Type B pancreatic cell (in vitro differentiated cells): ENCODE measurements at regions not wholly inside any gene's neighbourhood (a gene's known extent, or its start where the extent isn't known, plus 50 kb on each side); places are given as distances from the start of the nearest gene placed in this dataset.

Experiments
- DNase-seq: peaks from one replicate; pipeline ENCODE4 v3.0.0; 2021; ENCODE audit warnings: mixed read lengths; ENCODE audit not compliant: unreplicated experiment; ENCODE audit errors: extremely low spot score
- H3K27ac Mint-ChIP-seq: 2 replicates; pipeline ENCODE4 v1.8.0; 2021; ENCODE audit warnings: mild to moderate bottlenecking, mixed read lengths
- H3K27me3 Mint-ChIP-seq: 2 replicates; pipeline ENCODE4 v1.8.0; 2021; ENCODE audit warnings: mixed read lengths
- H3K36me3 Mint-ChIP-seq: 2 replicates; pipeline ENCODE4 v1.8.0; 2021; ENCODE audit warnings: mixed read lengths
- H3K4me1 Mint-ChIP-seq: one replicate; pipeline ENCODE4 v1.8.0; 2021; ENCODE audit warnings: mixed read lengths; ENCODE audit not compliant: unreplicated experiment
- H3K4me3 Mint-ChIP-seq: 2 replicates; pipeline ENCODE4 v1.8.0; 2021; ENCODE audit warnings: mild to moderate bottlenecking, mixed read lengths
- H3K9me3 Mint-ChIP-seq: 2 replicates; pipeline ENCODE4 v1.8.0; 2021; ENCODE audit warnings: mixed read lengths
- CTCF ChIP-seq: fragments of 200-600 bp; sonication (generic); conservative IDR thresholded peaks from 2 replicates; pipeline ENCODE4 v1.5.0; 2021; ENCODE audit warnings: antibody characterized with exemption, mild to moderate bottlenecking

GRCh38 chr2:58720033-58720769, 479.1 kb upstream of the FANCL start:
- no peaks in the 10 kb centered on the region for H3K36me3 Mint-ChIP-seq
- DNase-seq: no peak
- no peak for TF ChIP-seq CTCF
- H3K27me3 Mint-ChIP-seq: no peaks in the 10 kb centered on the region
- H3K27ac Mint-ChIP-seq: no peak overlapping the region
- H3K4me1 Mint-ChIP-seq: no peaks in the 10 kb centered on the region
- H3K4me3 Mint-ChIP-seq: no peak overlapping the region
- H3K9me3 Mint-ChIP-seq: no peaks in the 10 kb centered on the region

GRCh38 chr2:58715344-58715743, 474.2 kb upstream of the FANCL start:
- no peak overlapping the region for H3K27ac Mint-ChIP-seq
- no peaks in the 10 kb centered on the region for H3K27me3 Mint-ChIP-seq
- no peak for TF ChIP-seq CTCF
- no peaks in the 10 kb centered on the region for H3K4me1 Mint-ChIP-seq
- DNase-seq: no peak
- no peaks in the 10 kb centered on the region for H3K36me3 Mint-ChIP-seq
- H3K9me3 Mint-ChIP-seq: no peaks in the 10 kb centered on the region
- H3K4me3 Mint-ChIP-seq: no peak overlapping the region

- Mint-ChIP-seq H3K36me3 (no peaks in the 10 kb centered on the region), H3K27ac (no peak overlapping the region), H3K27me3 (no peaks in the 10 kb centered on the region), H3K9me3 (no peaks in the 10 kb centered on the region), H3K4me3 (no peak overlapping the region), H3K4me1 (peaks cover 3% of the 10 kb centered on the region)
- TF ChIP-seq CTCF: no peak
- no peak for DNase-seq
Measured at GRCh38 chr2:58714238-58714637, 473.1 kb upstream of the FANCL start.

- no peak overlapping the region for H3K4me3 Mint-ChIP-seq
- H3K9me3 Mint-ChIP-seq: no peaks in the 10 kb centered on the region
- TF ChIP-seq CTCF: no peak
- H3K27me3 Mint-ChIP-seq: no peaks in the 10 kb centered on the region
- H3K4me1 Mint-ChIP-seq: peaks cover 3% of the 10 kb centered on the region
- no peaks in the 10 kb centered on the region for H3K36me3 Mint-ChIP-seq
- no peak for DNase-seq
- H3K27ac Mint-ChIP-seq: no peak overlapping the region
Measured at GRCh38 chr2:58710795-58711279, 469.7 kb upstream of the FANCL start.

GRCh38 chr2:58709687-58710354, 468.7 kb upstream of the FANCL start:
- H3K4me1 Mint-ChIP-seq: peaks cover 3% of the 10 kb centered on the region
- no peak for DNase-seq
- H3K9me3 Mint-ChIP-seq: no peaks in the 10 kb centered on the region
- no peak overlapping the region for H3K4me3 Mint-ChIP-seq
- TF ChIP-seq CTCF: no peak
- H3K27ac Mint-ChIP-seq: no peak overlapping the region
- no peaks in the 10 kb centered on the region for H3K36me3 Mint-ChIP-seq
- H3K27me3 Mint-ChIP-seq: no peaks in the 10 kb centered on the region
